Prostate gland (tissue), 2 donors: ENCODE measurements at regions not wholly inside any gene's neighbourhood (a gene's known extent, or its start where the extent isn't known, plus 50 kb on each side); places are given as distances from the start of the nearest gene placed in this dataset.
"Not testable (repeated sequence)": the region's sequence is repeated elsewhere in the genome, so short reads cannot be mapped to it uniquely, and the experiment has no call there.

Source experiments
- DNase-seq: peaks from one replicate; pipeline ENCODE4 v3.0.0-alpha.2; 2019; ENCODE audit warnings: low spot score
- H3K27ac ChIP-seq, 2 donors: fragments of 200-600 bp; sonication (generic); 2 replicates each; pipeline ENCODE4 v1.5.1; 2017 to 2019
- H3K27me3 ChIP-seq: fragments of 200-600 bp; sonication (generic); replicated peaks from 2 replicates; pipeline ENCODE4 v1.5.1; 2019; ENCODE audit not compliant: insufficient read depth
- H3K36me3 ChIP-seq, 2 donors: fragments of 200-600 bp; sonication (generic); 1 replicate in 1 of 2; 2 replicates in 1 of 2; pipeline versions ENCODE4 v1.5.1 to v1.8.1; 2017 to 2019
- H3K4me1 ChIP-seq: fragments of 200-600 bp; sonication (generic); replicated peaks from 2 replicates; pipeline ENCODE4 v1.5.1; 2019
- H3K4me3 ChIP-seq, 2 donors: fragments of 200-600 bp; sonication (generic); 2 replicates each; pipeline ENCODE4 v1.5.1; 2017 to 2019
- H3K9me3 ChIP-seq: fragments of 200-600 bp; sonication (generic); 2 replicates; pipeline ENCODE4 v1.5.1; 2017
- POLR2A ChIP-seq: fragments of 450-650 bp; IDR thresholded peaks from one replicate; pipeline ENCODE4 v1.6.1; 2016; ENCODE audit warnings: antibody characterized with exemption, mild to moderate bottlenecking
- POLR2AphosphoS5 ChIP-seq: sonication (generic); formaldehyde crosslinking; IDR thresholded peaks from one replicate; pipeline ENCODE4 v1.6.1; 2017; ENCODE audit warnings: antibody characterized with exemption
- WGBS: methylation state at CpG from one replicate; pipeline ENCODE4 v1.1.5; 2018; 5-methylcytosine and 5-hydroxymethylcytosine counted together
- intact Hi-C: fragments of 100-400 bp; cut with DNase I; formaldehyde crosslinking; loops from one replicate; pipeline ENCODE4 v1.14.2; 2022
- TF ChIP-seq, protein P1 (sequence below), 4 experiments: fragments of 200-600 bp in 2 of 4; fragments of 450-650 bp in 2 of 4; sonication (generic) in 2 of 4; IDR thresholded peaks; 1 replicate in 3 of 4; 2 replicates in 1 of 4; pipeline ENCODE4 v1.5.1; 2016 to 2019; ENCODE audit warnings: antibody characterized with exemption in 4 of 4, mild to moderate bottlenecking in 2 of 4, moderate library complexity in 2 of 4

DNA sequence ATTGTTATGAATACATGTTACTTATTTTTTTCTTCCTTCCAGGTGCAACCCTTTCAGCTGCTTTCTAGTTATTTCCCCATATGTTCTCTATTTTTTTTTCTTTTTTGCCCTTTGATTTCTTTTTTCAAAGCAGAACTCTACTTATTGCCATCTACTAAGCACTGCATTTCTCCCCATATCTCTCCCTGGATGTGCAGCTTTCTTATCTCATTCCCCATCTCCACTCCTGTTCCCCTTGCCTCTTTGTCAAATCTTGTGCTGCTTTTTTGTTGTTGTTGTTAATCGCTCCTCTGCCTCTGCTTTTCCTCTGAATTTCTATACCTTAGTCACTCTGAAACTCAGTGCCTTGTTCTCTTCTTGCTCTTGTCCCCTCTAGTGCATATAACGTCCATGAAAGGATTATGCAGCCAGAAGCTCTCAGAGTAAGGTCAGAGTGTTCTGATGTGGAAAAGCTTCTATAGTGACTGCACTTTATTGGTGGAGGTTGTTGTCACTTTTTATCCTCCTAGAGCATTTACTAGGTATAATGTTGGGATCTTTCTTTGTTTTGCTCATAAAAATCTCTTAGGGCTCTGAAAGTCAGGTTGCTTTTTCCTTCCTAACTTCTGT, 51.1 kb upstream of the JADE1 start:
- no peak for DNase-seq
- Histone ChIP-seq H3K27ac (no peak overlapping the region), H3K36me3 (no peaks in the 10 kb centered on the region), H3K9me3 (no peaks in the 10 kb centered on the region), H3K4me3 (no peak overlapping the region), H3K27me3 (no peaks in the 10 kb centered on the region), H3K4me1 (no peaks in the 10 kb centered on the region)
- intact Hi-C loops: no loop called here
- WGBS: 46% methylated on average over 2 of the region's 2 CpGs
- no peak for TF ChIP-seq POLR2AphosphoS5
- TF ChIP-seq POLR2A: no peak
- TF ChIP-seq, protein P1, sequence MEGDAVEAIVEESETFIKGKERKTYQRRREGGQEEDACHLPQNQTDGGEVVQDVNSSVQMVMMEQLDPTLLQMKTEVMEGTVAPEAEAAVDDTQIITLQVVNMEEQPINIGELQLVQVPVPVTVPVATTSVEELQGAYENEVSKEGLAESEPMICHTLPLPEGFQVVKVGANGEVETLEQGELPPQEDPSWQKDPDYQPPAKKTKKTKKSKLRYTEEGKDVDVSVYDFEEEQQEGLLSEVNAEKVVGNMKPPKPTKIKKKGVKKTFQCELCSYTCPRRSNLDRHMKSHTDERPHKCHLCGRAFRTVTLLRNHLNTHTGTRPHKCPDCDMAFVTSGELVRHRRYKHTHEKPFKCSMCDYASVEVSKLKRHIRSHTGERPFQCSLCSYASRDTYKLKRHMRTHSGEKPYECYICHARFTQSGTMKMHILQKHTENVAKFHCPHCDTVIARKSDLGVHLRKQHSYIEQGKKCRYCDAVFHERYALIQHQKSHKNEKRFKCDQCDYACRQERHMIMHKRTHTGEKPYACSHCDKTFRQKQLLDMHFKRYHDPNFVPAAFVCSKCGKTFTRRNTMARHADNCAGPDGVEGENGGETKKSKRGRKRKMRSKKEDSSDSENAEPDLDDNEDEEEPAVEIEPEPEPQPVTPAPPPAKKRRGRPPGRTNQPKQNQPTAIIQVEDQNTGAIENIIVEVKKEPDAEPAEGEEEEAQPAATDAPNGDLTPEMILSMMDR (IDR thresholded peaks at IDR 0.05): no peak

DNA sequence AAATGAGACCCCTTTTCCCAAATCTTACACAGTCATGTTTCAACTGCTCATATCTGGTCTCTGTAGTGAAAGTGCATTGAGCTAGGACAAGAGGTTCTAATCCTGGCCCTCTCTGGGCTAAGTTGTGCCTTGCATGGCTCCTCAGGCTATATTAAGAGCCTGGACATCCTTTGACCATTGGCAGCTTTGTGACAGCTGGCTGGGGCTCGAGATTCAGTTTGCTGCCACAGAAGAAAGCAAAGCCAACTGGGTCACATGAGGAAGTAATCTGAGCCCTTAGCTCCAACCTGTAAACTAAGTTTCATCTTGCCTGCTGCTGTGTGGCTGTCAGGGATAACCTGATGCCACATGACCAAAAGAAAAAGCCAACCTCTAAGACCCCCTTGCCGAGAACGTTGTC, 51.8 kb upstream of the JADE1 start:
- DNase-seq: peak; percentile 65
- 21% methylated on average over 3 of the region's 3 CpGs for WGBS
- Histone ChIP-seq H3K4me1 (no peaks in the 10 kb centered on the region), H3K27ac (no peak overlapping the region), H3K4me3 (no peak overlapping the region), H3K9me3 (no peaks in the 10 kb centered on the region), H3K36me3 (no peaks in the 10 kb centered on the region), H3K27me3 (no peaks in the 10 kb centered on the region)
- intact Hi-C loops: no loop called here
- TF ChIP-seq, protein P1 (IDR thresholded peaks at IDR 0.05): no peak
- no peak for TF ChIP-seq POLR2A
- peak; percentile 62 for TF ChIP-seq POLR2AphosphoS5

DNA sequence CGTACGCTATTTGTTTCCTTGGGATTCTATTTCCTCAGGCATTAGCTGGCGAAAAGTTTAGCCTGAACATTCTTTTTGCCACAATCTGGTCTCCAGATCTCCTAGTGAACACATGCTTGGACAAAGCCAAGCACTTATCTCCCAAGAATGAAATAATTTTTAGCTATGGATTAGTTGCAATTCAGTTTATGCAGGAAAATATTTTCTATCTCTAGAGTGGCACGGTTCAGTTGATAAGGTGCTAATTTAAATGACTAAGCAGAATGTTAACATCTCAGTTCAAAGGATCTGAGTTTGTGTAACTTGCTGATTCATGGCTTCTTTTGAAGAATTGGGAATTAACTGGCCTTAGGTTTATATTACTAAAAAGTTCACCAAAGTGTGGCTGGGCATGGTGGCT, 58.1 kb upstream of the JADE1 start:
- TF ChIP-seq POLR2AphosphoS5 (no peak), POLR2A (no peak)
- TF ChIP-seq, protein P1 (IDR thresholded peaks at IDR 0.05): no peak
- intact Hi-C loops: no loop called here

DNA sequence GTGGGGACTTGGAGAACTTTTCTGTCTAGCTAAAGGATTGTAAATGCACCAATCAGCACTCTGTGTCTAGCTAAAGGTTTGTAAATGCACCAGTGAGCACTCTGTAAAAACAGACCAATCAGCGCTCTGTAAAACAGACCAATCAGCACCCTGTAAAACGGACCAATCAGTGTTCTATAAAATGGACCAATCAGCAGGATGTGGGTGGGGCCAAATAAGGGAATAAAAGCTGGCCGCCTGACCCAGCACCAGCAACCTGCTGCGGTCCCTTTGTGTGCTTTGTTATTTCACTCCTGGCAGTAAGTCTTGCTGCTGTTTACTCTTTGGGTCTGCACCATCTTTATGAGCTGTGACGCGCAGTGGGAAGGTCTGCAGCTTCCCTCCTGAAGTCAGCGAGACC, 67.8 kb upstream of the JADE1 start:
- H3K27ac ChIP-seq, H3K4me1 ChIP-seq, H3K4me3 ChIP-seq, H3K27me3 ChIP-seq, H3K36me3 ChIP-seq, H3K9me3 ChIP-seq, intact Hi-C loops, DNase-seq: not testable (repeated sequence)
- 72% methylated on average over 7 of the region's 7 CpGs for WGBS

More for the DNA sequence above, 58.1 kb upstream of the JADE1 start:
- H3K27ac ChIP-seq: no peak overlapping the region
- whole genome bisulfite sequencing: 68% methylated on average over 4 of the region's 4 CpGs
- no peak overlapping the region for H3K4me3 ChIP-seq
- no peaks in the 10 kb centered on the region for H3K4me1 ChIP-seq
- no peaks in the 10 kb centered on the region for H3K27me3 ChIP-seq
- no peak for DNase-seq
- H3K36me3 ChIP-seq: no peaks in the 10 kb centered on the region
- no peaks in the 10 kb centered on the region for H3K9me3 ChIP-seq

DNA sequence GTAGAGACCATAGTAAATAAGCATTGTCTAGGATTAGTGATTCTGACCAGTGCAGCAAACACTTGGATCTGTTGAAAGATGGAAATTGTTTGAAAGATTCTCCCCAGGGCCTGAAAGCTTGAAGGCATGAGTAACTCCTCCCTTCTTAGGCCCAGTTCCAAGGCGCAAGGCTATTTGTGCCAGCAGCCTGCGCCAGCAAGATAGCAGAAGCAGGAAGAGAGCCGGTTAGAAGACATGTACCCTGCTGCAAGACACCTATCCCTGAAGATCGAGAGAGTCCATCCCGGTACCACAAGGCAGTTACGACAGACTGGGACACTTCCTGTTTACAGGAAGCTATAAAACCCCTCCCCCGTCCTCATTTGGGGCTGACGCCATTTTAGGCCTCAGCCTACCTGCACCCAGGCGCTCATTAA, 72.4 kb upstream of the JADE1 start:
- DNase-seq: no peak
- intact Hi-C loops: no loop called here
- Histone ChIP-seq H3K4me1 (no peaks in the 10 kb centered on the region), H3K27ac (no peak overlapping the region), H3K36me3 (no peaks in the 10 kb centered on the region), H3K27me3 (no peaks in the 10 kb centered on the region), H3K4me3 (no peak overlapping the region), H3K9me3 (no peaks in the 10 kb centered on the region)
- 91% methylated on average over 9 of the region's 9 CpGs for WGBS
- TF ChIP-seq, protein P1 (IDR thresholded peaks at IDR 0.05): no peak
- TF ChIP-seq POLR2A: no peak
- no peak for TF ChIP-seq POLR2AphosphoS5
